ENCODE measurements at regions not wholly inside any gene's neighbourhood (a gene's known extent, or its start where the extent isn't known, plus 50 kb on each side); places are given as distances from the start of the nearest gene placed in this dataset.

DNA sequence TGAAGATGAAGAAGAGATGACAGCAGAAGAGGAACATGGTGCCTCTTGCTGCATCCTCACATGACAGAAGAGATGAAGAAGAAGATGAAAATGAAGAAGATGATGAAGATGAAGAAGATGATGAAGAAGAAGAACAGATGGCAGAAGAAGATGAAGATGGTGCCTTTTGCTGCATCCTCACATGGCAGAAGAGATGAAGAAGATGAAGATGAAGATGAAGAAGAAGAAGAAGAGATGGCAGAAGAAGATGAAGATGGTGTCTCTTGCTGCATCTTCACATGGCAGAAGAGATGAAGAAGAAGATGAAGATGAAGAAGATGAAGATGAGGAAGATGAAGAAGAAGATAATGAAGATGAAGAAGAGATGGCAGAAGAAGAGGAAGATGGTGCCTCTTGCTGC is 63.7 kb upstream of the HPF1 start:
- TF ChIP-seq, protein P1, sequence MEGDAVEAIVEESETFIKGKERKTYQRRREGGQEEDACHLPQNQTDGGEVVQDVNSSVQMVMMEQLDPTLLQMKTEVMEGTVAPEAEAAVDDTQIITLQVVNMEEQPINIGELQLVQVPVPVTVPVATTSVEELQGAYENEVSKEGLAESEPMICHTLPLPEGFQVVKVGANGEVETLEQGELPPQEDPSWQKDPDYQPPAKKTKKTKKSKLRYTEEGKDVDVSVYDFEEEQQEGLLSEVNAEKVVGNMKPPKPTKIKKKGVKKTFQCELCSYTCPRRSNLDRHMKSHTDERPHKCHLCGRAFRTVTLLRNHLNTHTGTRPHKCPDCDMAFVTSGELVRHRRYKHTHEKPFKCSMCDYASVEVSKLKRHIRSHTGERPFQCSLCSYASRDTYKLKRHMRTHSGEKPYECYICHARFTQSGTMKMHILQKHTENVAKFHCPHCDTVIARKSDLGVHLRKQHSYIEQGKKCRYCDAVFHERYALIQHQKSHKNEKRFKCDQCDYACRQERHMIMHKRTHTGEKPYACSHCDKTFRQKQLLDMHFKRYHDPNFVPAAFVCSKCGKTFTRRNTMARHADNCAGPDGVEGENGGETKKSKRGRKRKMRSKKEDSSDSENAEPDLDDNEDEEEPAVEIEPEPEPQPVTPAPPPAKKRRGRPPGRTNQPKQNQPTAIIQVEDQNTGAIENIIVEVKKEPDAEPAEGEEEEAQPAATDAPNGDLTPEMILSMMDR (IDR thresholded peaks at IDR 0.05; ENCODE audit: insufficient read depth, low read depth, low read length): no peak
- no peak for DNase-seq (ENCODE audit: low read depth)
- H3K4me3 ChIP-seq (ENCODE audit: low read depth, low read length): no peak overlapping the region

DNA sequence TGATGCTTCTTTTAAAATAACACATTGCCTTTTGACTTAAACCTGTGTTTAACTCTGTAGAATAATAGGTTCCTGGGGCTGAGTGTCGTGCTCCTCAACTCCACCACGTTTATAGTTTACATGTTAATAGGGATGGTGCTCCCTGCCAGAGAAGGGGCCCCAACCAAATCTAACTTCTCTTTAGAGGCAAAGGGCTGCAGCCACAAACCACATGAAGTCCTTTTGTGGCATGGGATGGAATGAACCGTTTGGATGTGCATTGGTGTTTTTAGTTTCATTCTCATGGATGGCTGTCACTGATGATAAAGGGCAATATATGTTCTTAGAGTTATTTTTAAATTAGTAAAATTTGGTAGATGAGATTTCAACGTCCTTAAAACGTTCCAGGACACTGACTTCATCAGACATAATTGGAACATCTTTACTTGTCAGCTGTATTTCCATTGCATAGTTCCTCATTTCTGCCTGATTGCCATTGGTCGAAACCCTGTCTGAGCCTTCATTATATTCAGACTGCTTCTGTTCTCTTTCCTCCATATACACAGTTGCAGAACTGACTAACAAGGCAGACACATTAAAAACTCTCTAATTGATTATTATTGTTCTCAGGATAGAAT is 60.4 kb upstream of the HPF1 start:
- DNase-seq (ENCODE audit: low read depth): no peak
- no peak overlapping the region for H3K4me3 ChIP-seq (ENCODE audit: low read depth, low read length)
- TF ChIP-seq, protein P1 (IDR thresholded peaks at IDR 0.05; ENCODE audit: insufficient read depth, low read depth, low read length): no peak

DNA sequence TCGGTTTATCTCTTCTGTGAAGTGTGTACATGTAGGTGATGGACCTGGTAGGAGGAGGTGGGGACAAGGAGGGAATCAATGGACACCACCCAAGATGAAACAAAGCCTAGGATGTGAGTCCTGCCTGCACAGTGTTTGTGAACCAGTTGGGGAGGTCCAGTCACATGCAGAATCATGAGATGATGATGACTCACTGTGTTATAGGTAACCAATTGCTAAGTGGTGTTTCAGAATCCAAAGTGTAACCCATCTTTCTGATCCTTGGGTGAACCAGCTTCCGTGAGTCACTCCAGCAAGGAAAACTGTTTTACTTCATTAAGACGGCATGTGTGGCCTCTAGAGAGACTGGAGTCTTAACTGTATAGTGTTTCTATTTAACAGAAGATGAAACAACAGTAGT is 57.9 kb upstream of the HPF1 start:
- TF ChIP-seq, protein P1 (IDR thresholded peaks at IDR 0.05; ENCODE audit: insufficient read depth, low read depth, low read length): no peak
- no peak for DNase-seq (ENCODE audit: low read depth)
- H3K4me3 ChIP-seq (ENCODE audit: low read depth, low read length): no peak overlapping the region

DNA sequence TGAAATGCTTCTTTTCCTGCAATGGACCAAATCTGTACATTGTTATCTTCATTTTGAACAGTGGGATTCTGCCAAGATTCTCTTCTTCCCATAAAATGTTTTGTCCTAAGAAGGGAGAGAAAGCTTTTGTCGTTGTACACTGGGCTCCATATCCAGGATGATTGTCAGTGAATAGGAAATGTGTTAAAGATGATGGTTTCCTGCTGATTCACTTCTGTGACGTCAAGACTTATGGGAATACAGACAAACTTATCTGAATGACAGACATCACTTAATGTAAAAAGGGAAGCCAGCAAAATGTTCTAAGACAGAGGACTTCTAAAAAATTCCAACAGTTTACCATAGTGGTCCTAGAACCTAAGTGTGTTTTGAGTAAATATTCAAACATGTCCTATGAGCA is 53.7 kb upstream of the HPF1 start:
- no peak overlapping the region for H3K4me3 ChIP-seq (ENCODE audit: low read depth, low read length)
- no peak for DNase-seq (ENCODE audit: low read depth)
- TF ChIP-seq, protein P1 (IDR thresholded peaks at IDR 0.05; ENCODE audit: insufficient read depth, low read depth, low read length): no peak

DNA sequence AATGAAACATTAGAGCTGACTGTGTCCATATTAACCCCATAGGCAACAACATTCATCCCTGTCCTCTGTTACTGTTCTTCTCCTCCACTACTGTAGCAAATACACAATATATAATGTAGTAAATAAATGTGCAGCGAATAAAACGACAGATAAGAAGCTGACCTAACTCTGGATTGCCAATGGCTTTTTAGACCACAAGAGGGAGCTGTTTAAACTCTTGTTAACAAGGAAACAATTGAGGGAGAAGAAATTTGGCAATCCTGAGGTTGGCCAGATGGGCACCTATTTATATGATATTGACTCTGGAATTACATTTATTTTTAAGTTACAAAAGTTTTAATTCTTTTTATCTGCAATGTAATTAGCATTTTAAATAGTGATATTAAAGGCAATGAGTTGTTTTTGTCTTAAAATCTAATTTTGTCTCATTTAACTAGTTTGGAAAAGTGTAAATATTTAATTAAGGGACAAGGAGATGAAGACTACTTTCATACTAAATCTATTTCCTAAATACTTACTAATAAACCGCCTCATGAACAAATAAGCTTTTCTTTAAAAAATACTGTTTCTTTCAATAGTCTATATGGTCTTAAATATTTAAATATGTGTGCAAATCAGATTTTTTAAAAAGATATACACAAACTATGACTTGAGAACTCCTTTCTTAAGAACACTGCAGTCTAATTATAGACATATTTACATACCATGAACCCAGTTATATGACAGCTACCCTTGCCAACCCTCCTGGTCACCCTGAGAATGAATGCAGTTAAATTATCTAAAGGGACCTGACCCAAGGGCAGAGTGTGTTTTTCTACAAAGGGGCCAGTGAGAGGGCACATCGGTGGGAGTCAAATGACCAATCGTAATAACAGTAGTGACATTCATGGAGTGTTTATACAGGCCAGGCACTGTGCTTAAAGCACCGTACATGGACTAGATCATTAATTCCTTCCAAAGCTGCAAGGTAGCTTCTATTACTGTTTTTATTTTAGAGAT is 52.9 kb upstream of the HPF1 start:
- DNase-seq (ENCODE audit: low read depth): peak; percentile 84
- TF ChIP-seq, protein P1 (IDR thresholded peaks at IDR 0.05; ENCODE audit: insufficient read depth, low read depth, low read length): peak; percentile 84

DNA sequence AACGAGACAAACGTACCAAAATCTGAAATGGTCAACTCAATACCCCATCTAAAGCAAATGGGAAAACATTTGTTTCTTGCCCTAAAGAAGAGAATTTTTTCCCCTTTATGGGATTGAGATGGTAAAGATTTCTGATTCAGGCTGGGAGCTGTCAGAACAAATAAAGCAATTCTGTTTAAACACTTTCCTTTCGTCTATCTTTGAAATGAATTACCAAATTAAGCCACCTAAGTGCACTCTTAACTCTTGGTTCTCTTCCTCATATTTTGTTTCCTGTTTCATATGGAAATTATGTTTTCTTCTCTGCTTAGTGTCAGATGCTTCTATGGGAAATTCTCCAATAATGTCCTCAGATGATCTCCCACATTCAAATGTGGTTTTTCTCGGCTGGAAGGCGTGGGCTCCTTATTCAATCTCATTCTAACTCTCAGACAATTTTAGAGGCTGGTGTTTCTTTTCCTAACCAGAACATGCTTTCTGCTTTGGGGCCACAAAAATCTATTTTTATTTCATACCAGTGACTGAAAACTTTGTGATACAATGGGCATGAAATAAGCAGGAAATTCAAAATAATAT is 50.3 kb upstream of the HPF1 start:
- H3K4me3 ChIP-seq (ENCODE audit: low read depth, low read length): no peak overlapping the region
- DNase-seq (ENCODE audit: low read depth): no peak
- TF ChIP-seq, protein P1 (IDR thresholded peaks at IDR 0.05; ENCODE audit: insufficient read depth, low read depth, low read length): no peak

More for the DNA sequence above, 52.9 kb upstream of the HPF1 start:
- no peak overlapping the region for H3K4me3 ChIP-seq (ENCODE audit: low read depth, low read length)

Measured in fibroblast of villous mesenchyme (primary cell).